ENCODE measurements at regions not wholly inside any gene's neighbourhood (a gene's known extent, or its start where the extent isn't known, plus 50 kb on each side); places are given as distances from the start of the nearest gene placed in this dataset.
"Not testable (repeated sequence)": the region's sequence is repeated elsewhere in the genome, so short reads cannot be mapped to it uniquely, and the experiment has no call there.

DNA sequence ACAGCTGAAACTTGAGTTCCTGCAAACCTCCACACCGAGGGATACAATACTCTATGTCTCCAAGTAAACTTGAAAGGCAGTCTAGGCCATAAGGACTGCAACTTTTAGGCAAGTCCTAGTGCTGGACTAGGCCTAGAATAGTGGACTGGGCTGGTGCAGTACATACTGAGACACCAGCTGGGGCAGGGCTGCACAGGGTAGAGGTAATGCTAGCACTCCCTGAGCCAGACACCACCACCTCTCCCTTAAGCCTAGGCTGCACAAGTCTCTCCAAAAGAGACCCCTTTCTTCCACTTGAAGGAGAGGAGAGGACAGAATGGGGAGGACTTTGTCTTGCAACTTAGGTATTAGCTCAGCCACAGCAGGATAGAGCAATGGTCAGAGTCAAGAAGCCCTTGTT lies 65.7 kb upstream of the PTPRK start:
- no peak for DNase-seq

DNA sequence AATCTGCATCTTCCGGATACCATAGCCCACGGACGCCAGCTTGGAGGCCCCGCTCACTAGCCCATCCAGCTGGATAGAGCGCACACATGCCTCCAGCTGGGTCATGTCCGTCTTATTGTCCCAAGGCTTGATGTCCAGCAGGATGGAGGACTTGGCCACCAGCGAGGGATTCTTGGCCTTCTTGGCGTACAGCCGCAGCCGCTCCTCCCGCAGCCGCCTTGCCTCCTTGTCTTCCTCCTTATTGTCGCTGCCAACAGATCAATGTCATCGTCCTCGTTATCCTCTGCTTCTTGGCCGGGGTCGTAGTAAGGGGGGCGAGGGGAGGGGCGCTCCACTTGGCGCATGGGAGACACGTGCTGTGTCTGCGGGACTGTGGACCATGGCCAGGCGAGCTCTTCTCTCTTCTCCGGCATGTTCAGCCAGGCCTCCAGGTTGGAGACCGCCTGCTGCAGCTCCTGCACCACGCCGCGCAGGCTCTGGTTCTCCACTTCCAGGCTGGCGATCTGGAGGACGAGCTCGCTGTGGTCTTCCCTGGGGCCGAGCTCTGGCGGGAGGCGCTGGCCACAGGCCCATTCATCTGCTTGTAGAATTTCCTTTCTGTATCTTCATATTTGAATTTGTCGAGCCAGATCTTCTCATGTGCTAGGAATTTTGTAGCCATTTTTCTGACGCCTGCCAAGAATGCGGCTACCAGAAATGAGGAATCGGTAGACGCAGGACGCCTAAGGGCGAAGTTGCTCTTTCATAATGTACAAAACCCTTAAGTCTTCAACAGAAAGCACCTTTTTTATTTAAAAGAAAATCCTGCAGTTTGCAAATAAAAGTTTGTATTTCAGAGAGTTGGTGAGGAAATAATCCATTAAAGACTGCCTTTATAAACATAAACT lies 60.1 kb upstream of the PTPRK start:
- DNase-seq, result no peak

DNA sequence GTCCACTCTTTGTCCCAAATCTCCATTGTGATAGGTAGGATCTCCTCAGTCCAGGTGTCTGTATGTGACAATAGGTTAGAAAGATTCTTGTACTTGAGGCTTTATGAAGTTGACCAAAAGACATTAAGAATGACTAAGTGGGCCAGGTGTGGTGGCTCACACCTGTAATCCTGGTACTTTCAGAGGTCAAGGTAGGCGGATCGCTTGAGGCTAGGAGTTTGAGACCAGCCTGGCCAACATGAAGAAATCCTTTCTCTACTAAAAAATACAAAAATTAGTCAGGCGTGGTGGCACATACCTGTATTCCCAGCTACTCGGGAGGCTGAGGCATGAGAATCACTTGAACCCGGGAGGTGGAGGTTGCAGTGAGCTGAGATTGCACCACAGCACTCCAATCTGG lies 54.9 kb upstream of the PTPRK start:
- DNase-seq, result not testable (repeated sequence)

DNA sequence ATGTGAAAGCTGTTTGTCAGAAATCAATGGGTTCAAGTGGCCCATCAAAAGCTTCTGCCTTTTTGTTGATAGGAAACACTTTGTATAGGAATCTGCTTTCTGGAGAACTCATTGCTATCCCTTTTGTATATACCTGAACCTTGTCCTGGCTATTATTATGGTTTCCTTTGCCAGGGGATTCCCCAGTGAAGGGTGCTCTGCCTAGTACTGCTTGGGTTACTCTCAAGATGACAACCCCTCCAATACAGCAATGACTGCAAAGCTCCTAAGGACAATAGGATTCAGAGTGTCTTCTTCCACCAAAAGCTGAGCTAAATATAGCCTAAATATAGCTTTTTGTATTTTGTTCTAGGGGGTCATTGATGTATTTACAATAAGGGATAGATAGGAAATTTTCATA lies 54.0 kb upstream of the PTPRK start:
- DNase-seq, result no peak

DNA sequence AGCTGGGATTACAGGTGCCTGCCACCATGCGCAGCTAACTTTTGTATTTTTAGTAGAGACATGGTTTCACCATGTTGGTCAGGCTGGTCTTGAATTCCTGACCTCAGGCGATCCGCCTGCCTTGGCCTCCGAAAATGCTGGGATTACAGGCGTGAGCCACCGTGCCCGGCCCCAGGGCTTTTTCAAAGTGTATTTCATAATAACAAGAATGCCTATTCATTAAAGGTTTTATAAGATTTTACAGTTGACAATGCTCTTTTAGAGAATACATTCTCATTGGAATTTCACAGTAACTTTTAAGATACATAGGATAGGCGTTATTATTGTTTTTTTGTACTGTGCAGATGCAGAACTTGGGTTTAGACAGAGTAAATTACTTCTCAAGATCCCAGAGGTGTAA lies 52.6 kb upstream of the PTPRK start:
- no peak for DNase-seq

DNA sequence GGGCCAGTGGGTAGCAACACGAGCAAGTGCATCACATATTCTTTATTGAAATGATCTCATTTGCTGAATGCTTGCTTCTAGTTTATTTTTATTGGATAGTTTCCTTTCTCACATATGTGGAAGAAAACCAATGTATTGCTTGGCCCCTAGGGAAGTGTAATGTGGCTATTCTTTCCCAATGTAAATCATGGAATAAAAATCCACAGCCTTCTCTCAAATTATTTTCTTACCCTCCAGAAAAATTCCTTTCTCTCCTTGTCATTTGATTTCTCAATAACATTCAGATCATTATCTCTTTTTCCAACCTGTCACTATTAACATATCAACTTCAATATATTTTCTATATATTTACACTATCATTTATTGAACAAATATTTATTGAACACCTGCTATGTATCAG lies 51.9 kb upstream of the PTPRK start:
- DNase-seq, result no peak

DNA sequence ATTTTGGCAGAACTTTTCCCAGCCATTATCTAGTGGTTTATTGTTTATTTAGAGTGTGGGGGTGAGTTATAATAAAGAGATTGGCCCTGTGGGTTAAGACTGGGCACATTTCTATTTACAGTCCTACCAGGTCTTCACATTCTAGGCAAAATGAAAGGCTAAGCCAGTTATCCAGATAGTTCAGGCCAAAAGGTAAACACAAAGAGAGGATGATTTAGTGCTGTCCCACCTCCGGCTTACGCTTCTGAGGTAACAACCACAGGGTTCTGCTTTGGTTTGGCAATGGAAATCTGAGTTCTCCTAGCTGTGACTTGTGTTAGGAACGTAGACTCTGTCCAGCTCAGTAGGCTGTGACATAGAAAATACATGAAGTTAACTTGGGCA lies 50.3 kb upstream of the PTPRK start:
- DNase-seq, result no peak

DNA sequence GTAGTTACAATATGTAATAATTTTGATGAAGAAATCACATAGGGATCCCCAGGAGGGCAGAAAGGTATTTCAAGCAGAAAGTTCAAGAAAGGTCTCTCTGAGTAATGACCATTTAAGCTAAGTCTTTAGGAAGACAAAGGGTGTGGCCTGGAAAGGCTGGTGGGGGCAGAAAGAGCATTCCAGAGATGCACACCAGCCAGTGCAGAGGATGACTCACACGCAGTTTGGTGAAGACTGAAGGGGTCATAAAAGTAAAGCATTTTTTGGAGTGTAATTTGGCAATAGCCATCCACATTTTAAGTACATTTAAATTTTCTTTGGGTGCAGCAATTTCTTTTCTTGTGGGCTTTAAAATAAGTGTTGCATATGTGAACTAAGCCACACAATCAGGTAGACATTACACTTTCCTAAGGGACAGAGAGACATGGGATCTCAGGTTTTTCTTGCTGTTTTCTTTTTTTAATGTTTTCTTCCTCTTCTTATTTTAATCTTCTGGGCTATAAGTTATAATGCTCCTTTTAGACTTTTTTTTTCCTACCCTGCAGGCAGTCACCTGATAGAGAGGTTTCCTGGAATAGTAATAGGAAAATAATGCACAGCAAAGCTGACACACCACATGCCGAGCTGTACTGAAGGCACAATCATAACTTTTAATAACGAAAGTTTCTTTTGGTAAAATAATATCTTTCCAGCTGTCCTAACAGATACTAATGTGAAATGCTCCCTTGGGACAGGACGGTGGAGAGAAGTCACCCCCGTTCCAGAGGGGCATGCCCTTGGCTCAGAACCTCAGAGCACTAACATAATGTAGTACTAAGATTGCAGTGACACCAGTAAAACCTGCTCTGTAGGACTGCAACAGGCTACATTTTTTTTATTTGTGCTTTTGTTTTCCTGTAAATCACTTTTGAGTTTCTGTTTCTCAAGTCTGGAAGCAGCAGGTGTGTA lies 49.6 kb upstream of the PTPRK start:
- no peak for DNase-seq

All from right hindlimb (tissue), 1 donor.